ENCODE measurements at regions not wholly inside any gene's neighbourhood (a gene's known extent, or its start where the extent isn't known, plus 50 kb on each side); places are given as distances from the start of the nearest gene placed in this dataset.
"Not testable (repeated sequence)": the region's sequence is repeated elsewhere in the genome, so short reads cannot be mapped to it uniquely, and the experiment has no call there.

DNA sequence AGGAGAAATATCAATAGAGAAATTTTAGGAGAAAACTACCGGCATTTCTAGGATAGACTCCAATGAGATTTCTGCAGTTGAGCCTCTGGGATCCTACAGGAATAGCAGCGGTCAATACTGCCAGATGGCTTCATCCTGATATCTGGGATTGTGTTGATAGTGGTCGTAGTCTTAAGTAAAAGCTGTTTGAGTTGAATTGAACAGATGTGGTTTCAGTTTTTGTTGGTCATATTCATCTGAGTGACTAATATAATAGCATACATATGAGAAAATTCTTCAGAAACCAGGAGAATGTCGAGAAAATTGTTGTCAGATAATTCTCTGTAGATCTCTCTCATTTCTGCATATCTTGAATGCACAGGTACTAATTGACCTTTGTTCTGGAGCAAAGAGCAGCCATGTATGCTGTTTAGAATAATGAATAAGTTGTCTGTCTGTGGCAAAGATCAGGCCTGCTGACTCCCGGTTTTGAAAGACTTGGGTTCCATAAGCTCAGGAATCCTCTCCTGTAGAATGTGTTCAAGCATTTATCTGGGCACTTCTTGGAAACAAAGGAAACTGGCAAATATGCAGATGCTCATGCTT lies 288.1 kb downstream of the TMX3 start:
- peak; percentile 62 for DNase-seq

GRCh38 chr18:68418881-68419280 lies 296.0 kb downstream of the TMX3 start:
- DNase-seq = peak; percentile 89

GRCh38 chr18:68418226-68418868 lies 296.6 kb downstream of the TMX3 start:
- no peak for DNase-seq

DNA sequence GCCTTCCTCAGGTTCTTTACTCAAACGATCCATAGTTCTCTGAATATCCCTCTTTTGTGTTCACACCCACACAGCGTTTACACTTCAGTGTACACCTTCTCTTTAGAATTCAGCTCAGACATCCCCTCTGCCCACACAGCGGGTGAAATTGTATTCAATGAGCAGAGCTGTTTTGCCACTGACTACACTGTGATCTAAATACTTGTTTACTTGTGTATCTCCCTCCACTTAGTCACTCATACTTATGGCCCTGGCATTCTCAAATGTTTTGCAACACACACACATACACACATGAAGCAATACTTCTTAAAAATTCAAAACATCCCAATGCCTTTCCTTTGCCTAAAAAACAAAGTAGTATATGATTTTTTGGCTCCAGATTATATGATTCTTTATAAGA lies 297.1 kb downstream of the TMX3 start:
- DNase-seq = peak; percentile 86

- peak; percentile 39 for DNase-seq
Measured at GRCh38 chr18:68417166-68417799, 297.6 kb downstream of the TMX3 start.

GRCh38 chr18:68414407-68414806 lies 300.5 kb downstream of the TMX3 start:
- no peak for DNase-seq

GRCh38 chr18:68409576-68409975 lies 305.3 kb downstream of the TMX3 start:
- DNase-seq = no peak

DNA sequence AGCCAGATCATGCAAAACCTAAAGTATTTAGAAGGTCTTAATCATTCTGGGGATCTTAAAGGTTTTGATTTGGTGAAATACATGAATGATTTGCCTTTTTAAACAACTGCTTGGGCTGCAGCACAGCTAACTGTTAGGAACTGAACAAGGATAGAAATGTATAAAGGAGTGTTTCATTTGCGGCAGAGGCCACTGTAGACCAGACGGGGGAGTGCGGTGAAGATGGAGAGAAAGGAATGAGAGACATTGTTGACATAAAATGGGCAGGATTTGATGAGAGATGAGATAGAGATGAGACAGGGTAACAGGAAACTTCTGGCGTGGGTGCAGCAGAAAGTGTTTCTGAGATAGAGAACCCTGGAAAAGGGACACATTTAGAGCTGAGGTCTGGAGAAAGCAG lies 308.1 kb downstream of the TMX3 start:
- no peak for DNase-seq

DNA sequence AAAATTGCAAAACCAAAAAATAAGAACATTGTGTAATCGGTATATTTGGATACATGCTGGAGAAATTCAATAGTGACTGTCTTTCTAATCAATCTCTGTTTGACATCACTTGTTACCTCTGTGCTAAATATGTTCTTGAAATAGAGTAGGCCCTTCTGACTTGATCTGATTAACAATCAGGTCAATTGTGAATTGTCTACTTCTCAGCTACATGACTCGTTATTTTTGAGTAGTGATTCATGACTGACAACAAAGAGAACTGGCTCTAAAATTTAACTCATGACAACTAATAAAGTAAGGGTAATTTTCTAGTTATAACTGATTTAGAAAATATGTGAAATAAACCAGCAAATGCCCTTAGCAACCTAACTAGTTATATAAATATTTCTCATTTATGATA lies 312.1 kb downstream of the TMX3 start:
- no peak for DNase-seq

- DNase-seq = no peak
Measured at GRCh38 chr18:68400889-68401288, 314.0 kb downstream of the TMX3 start.

GRCh38 chr18:68399721-68400120 lies 315.2 kb downstream of the TMX3 start:
- DNase-seq = no peak

GRCh38 chr18:68397241-68398035 lies 317.5 kb downstream of the TMX3 start:
- DNase-seq = peak; percentile 30

- DNase-seq = no peak
Measured at GRCh38 chr18:68394705-68395104, 320.2 kb downstream of the TMX3 start.

GRCh38 chr18:68391801-68392200 lies 323.1 kb downstream of the TMX3 start:
- DNase-seq = no peak

DNA sequence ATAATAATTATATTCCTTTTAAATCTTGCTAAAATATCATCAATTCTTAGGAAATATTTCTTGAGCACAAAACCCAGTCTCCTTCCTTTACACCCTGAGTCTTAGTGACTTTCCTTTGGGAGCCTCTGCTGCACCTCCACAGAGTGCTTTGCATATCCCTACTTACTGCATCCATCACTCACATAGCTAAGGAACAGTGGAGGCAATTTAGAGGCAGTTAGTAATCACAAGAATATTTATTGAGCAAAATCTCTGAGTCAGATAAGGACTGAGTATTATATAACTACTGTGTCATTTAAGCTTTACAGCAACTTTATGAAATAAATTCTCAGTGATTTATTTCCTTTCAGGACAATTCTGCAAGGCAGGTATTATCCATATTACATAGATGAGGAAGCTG lies 327.7 kb downstream of the TMX3 start:
- DNase-seq = peak; percentile 67

DNA sequence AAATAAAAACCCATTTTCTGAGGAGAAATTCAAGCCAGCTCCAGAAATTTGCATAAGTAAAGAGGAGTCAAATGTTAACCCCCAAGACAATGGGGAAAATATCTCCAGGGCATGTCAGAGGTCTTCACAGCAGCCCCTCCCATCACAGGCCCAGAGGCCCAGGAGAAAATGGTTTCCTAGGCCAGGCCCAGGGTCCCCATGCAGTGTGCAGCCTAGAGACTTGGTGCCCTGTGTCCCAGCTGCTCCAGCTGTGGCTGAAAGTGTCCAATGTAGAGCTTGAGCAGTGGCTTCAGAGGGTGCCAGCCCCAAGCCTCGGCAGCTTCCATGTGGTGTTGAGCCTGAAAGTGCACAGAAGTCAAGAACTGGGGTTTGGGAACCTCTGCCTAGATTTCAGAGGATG lies 330.9 kb downstream of the TMX3 start:
- not testable (repeated sequence) for DNase-seq

GRCh38 chr18:68376926-68377325 lies 338.0 kb downstream of the TMX3 start:
- no peak for DNase-seq

DNA sequence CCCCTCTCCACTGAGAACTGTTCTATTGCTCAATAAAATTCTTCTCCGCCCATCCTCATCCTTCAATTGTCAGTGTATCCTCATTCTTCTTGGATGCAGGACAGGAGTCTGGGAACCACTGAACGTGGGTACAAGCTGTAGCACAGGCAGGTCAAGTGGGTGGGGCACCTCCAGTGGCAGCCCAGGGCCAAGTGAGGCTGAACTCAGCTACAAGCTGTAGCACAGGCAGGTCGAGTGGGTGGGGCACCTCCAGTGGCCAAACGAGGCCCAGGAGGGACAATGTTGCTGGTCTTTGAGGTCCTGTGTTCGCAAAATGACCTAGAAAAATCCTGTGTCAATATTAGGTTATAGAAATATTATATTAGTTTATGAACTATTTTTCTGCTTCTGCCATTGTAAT lies 352.0 kb downstream of the TMX3 start:
- no peak for DNase-seq

- no peak for DNase-seq
Measured at GRCh38 chr18:68355637-68356036, 359.3 kb downstream of the TMX3 start.

- no peak for DNase-seq
Measured at GRCh38 chr18:68354176-68354575, 360.7 kb downstream of the TMX3 start.

DNA sequence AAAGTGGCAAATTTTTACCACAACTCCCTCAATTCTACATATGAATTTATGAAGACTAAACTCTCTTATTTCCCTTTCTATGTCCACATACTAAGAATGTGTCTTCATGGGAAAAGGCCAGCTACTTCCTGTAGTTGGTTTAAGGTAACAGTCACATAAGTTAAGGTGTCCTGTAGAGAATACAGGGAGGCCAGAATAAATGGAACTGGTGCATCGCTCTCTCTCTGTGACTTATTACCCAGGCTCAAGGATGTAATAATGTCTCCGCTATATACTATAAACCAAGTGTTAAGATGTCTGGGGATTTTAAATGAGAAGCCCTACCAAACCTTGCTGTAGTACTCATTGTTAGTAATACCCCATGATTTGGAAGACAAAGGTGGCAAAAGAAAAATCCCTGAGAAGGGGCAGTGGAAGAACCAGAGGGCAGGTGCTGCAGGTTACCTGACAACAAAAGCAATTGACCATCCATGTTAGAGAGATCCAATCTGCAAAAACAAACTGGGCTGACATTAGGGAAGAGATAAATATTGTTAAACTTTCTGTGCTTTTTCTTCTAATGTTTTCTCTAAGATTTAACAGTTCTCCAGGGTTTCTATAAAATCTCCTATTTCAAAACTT lies 372.8 kb downstream of the TMX3 start:
- DNase-seq = no peak

GRCh38 chr18:68340606-68341005 lies 374.3 kb downstream of the TMX3 start:
- DNase-seq = no peak

GRCh38 chr18:68330658-68331057 lies 384.2 kb downstream of the TMX3 start:
- no peak for DNase-seq

All from HCEC 1CT (cell line).